ENCODE measurements at regions not wholly inside any gene's neighbourhood (a gene's known extent, or its start where the extent isn't known, plus 50 kb on each side); places are given as distances from the start of the nearest gene placed in this dataset.

GRCh38 chr4:141339966-141340365 lies 119.3 kb downstream of the ZNF330 start:
- no peak for TF ChIP-seq GABPA (tag; conservative IDR thresholded peaks at IDR 0.05; ENCODE audit: low read depth)
- TF ChIP-seq CHCHD3 (CRISPR knock-in tag; IDR thresholded peaks at IDR 0.05), result no peak
- TF ChIP-seq SP1 (CRISPR knock-in tag; IDR thresholded peaks at IDR 0.05), result no peak
- TF ChIP-seq, protein P1, sequence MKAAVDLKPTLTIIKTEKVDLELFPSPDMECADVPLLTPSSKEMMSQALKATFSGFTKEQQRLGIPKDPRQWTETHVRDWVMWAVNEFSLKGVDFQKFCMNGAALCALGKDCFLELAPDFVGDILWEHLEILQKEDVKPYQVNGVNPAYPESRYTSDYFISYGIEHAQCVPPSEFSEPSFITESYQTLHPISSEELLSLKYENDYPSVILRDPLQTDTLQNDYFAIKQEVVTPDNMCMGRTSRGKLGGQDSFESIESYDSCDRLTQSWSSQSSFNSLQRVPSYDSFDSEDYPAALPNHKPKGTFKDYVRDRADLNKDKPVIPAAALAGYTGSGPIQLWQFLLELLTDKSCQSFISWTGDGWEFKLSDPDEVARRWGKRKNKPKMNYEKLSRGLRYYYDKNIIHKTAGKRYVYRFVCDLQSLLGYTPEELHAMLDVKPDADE (conservative IDR thresholded peaks at IDR 0.05; ENCODE audit: control insufficient read depth, low read depth, low read length), result no peak
- TF ChIP-seq ZNF3 (CRISPR knock-in tag; IDR thresholded peaks at IDR 0.05), result no peak
- TF ChIP-seq CREM (IDR thresholded peaks at IDR 0.05; ENCODE audit: low read depth), result no peak
